Esophagus muscularis mucosa (tissue), 4 donors: ENCODE measurements at regions not wholly inside any gene's neighbourhood (a gene's known extent, or its start where the extent isn't known, plus 50 kb on each side); places are given as distances from the start of the nearest gene placed in this dataset.

Source experiments
- DNase-seq: peaks from one replicate; pipeline ENCODE4 v3.0.0-alpha.2; 2017; ENCODE audit errors: extremely low spot score
- H3K27ac ChIP-seq, 4 donors: fragments of 200-600 bp; sonication (generic); replicated peaks in 1 of 4; 1 replicate in 3 of 4; 2 replicates in 1 of 4; pipeline ENCODE4 v1.5.1; 2016 to 2019; ENCODE audit warnings: mild to moderate bottlenecking in 1 of 4
- H3K27me3 ChIP-seq, 4 donors: fragments of 200-600 bp; sonication (generic); one replicate each; pipeline versions ENCODE4 v1.5.1 to v1.6.0; 2016 to 2019
- H3K36me3 ChIP-seq, 4 donors: fragments of 200-600 bp; sonication (generic); one replicate each; pipeline ENCODE4 v1.5.1; 2016 to 2019
- H3K4me1 ChIP-seq, 4 donors: fragments of 200-600 bp; sonication (generic); one replicate each; pipeline ENCODE4 v1.5.1; 2016 to 2019
- H3K4me3 ChIP-seq, 4 donors: fragments of 200-600 bp; sonication (generic); 1 replicate in 2 of 4; 2 replicates in 2 of 4; pipeline ENCODE4 v1.5.1; 2016 to 2019; ENCODE audit warnings: mild to moderate bottlenecking in 4 of 4, moderate library complexity in 1 of 4
- H3K9me3 ChIP-seq, 4 donors: fragments of 200-600 bp; sonication (generic); 1 replicate in 3 of 4; 2 replicates in 1 of 4; pipeline ENCODE4 v1.5.1; 2016 to 2019
- EP300 ChIP-seq: sonication (generic); formaldehyde crosslinking; IDR thresholded peaks from one replicate; pipeline ENCODE4 v1.6.1; 2017; ENCODE audit warnings: antibody characterized with exemption
- POLR2A ChIP-seq: fragments of 450-650 bp; IDR thresholded peaks from one replicate; pipeline ENCODE4 v1.6.1; 2017; ENCODE audit warnings: antibody characterized with exemption, moderate library complexity, mild to moderate bottlenecking, low read depth
- POLR2AphosphoS5 ChIP-seq, 2 donors: sonication (generic); formaldehyde crosslinking; IDR thresholded peaks; one replicate each; pipeline ENCODE4 v1.6.1; 2017; ENCODE audit warnings: antibody characterized with exemption in 2 of 2
- WGBS: methylation state at CpG from one replicate; pipeline ENCODE4 v1.1.5; 2018; 5-methylcytosine and 5-hydroxymethylcytosine counted together
- intact Hi-C: fragments of 100-400 bp; cut with DNase I; formaldehyde crosslinking; loops from one replicate; pipeline ENCODE4 v1.15.1; 2023
- TF ChIP-seq, protein P1 (sequence below), 3 experiments: fragments of 200-600 bp in 2 of 3; fragments of 450-650 bp in 1 of 3; sonication (generic) in 2 of 3; IDR thresholded peaks; one replicate each; pipeline ENCODE4 v1.5.1; 2017 to 2019; ENCODE audit warnings: antibody characterized with exemption in 3 of 3, mild to moderate bottlenecking in 2 of 3, moderate library complexity in 1 of 3

DNA sequence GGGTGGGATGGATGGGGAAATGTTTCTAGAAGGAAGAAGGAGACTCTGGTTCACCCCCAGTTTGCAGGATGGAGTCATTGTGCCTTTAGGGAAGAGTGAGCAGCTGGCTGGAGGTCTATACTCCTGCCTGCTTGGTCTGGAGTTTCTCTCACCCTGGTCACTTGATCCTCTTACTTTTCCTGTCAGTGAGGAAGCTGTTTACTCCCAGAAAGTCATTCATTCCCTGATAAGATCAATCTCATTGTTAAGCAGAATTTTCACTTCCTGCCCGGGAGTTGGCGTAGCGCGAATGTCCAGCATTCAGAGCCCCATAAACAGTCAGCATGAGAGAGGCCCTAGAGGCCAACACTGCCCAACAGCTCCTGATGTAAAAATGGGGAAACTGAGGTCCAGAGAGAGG lies 70.4 kb upstream of the SIRPA start:
- WGBS = 70% methylated on average over 4 of the region's 4 CpGs
- intact Hi-C loops = no loop called here
- H3K27ac ChIP-seq = no peak overlapping the region
- peaks cover 0 to 19% (median 5%) of the 10 kb centered on the region in 4 donors for H3K9me3 ChIP-seq
- H3K36me3 ChIP-seq = no peaks in the 10 kb centered on the region
- H3K4me1 ChIP-seq = peaks cover 2 to 15% (median 6%) of the 10 kb centered on the region in 4 donors
- TF ChIP-seq, protein P1, sequence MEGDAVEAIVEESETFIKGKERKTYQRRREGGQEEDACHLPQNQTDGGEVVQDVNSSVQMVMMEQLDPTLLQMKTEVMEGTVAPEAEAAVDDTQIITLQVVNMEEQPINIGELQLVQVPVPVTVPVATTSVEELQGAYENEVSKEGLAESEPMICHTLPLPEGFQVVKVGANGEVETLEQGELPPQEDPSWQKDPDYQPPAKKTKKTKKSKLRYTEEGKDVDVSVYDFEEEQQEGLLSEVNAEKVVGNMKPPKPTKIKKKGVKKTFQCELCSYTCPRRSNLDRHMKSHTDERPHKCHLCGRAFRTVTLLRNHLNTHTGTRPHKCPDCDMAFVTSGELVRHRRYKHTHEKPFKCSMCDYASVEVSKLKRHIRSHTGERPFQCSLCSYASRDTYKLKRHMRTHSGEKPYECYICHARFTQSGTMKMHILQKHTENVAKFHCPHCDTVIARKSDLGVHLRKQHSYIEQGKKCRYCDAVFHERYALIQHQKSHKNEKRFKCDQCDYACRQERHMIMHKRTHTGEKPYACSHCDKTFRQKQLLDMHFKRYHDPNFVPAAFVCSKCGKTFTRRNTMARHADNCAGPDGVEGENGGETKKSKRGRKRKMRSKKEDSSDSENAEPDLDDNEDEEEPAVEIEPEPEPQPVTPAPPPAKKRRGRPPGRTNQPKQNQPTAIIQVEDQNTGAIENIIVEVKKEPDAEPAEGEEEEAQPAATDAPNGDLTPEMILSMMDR (IDR thresholded peaks at IDR 0.05) = no peak
- no peak for TF ChIP-seq EP300
- no peak for TF ChIP-seq POLR2A
- TF ChIP-seq POLR2AphosphoS5 (IDR thresholded peaks at IDR 0.05) = no peak
- no peak for DNase-seq
- H3K27me3 ChIP-seq = no peaks in the 10 kb centered on the region
- H3K4me3 ChIP-seq = no peak overlapping the region

DNA sequence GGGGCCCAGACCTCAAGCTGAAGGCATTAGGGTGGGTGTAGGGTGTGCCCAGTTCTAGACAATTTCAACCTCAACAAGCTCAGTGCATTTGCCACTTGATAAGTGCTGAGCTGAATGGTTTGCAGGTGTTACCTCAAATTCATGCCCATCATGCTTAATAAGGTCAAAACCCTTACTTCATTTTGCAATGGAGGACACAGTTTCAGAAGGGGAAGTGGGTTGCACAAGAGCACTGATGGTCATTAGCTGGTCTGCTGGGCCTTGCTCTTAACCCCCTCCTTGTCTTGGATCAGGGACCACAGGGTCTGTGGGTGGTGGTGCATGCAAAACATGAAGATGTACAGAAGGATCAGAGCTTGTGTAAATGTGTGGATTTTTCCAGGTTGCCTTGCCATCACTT lies 71.0 kb upstream of the SIRPA start:
- intact Hi-C loops = no loop called here
- H3K36me3 ChIP-seq = no peaks in the 10 kb centered on the region

DNA sequence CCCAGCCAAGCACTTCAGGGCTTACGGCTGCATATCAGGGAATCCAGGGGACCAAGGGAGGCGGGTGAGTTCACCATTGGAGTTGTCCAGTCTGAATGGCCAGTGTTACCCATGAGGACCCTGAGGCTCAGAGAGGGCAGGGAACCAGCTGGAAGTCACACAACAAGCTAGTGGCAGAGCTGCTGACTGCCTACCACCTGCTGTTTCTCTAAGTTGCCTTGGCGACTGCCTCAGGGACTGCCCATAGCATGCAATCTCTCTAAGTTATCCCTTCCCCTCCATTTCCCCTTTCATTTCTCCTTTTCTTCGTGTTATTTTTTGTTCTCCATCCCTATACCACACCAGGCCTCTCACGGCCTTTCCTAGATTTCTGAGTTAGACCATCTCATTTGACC lies 71.8 kb upstream of the SIRPA start:
- intact Hi-C loops = no loop called here
- no peak for DNase-seq
- TF ChIP-seq, protein P1 (IDR thresholded peaks at IDR 0.05) = no peak
- TF ChIP-seq EP300 = no peak
- TF ChIP-seq POLR2A = no peak
- TF ChIP-seq POLR2AphosphoS5 (IDR thresholded peaks at IDR 0.05) = no peak
- 79% methylated on average over 3 of the region's 5 CpGs for WGBS
- peaks cover 0 to 19% (median 5%) of the 10 kb centered on the region in 4 donors for H3K9me3 ChIP-seq
- no peaks in the 10 kb centered on the region for H3K36me3 ChIP-seq
- no peak overlapping the region for H3K27ac ChIP-seq
- H3K4me1 ChIP-seq = peaks cover 0 to 7% (median 3%) of the 10 kb centered on the region in 4 donors
- no peaks in the 10 kb centered on the region for H3K27me3 ChIP-seq
- no peak overlapping the region for H3K4me3 ChIP-seq

More for the DNA sequence above, 71.0 kb upstream of the SIRPA start:
- no peaks in the 10 kb centered on the region for H3K27me3 ChIP-seq
- no peak for DNase-seq
- no peak overlapping the region for H3K4me3 ChIP-seq
- H3K27ac ChIP-seq = no peak overlapping the region
- H3K4me1 ChIP-seq = peaks cover 0 to 9% (median 3%) of the 10 kb centered on the region in 4 donors
- TF ChIP-seq POLR2A (no peak), EP300 (no peak), POLR2AphosphoS5 (IDR thresholded peaks at IDR 0.05) (no peak)
- TF ChIP-seq, protein P1 (IDR thresholded peaks at IDR 0.05) = no peak
- peaks cover 0 to 19% (median 5%) of the 10 kb centered on the region in 4 donors for H3K9me3 ChIP-seq

DNA sequence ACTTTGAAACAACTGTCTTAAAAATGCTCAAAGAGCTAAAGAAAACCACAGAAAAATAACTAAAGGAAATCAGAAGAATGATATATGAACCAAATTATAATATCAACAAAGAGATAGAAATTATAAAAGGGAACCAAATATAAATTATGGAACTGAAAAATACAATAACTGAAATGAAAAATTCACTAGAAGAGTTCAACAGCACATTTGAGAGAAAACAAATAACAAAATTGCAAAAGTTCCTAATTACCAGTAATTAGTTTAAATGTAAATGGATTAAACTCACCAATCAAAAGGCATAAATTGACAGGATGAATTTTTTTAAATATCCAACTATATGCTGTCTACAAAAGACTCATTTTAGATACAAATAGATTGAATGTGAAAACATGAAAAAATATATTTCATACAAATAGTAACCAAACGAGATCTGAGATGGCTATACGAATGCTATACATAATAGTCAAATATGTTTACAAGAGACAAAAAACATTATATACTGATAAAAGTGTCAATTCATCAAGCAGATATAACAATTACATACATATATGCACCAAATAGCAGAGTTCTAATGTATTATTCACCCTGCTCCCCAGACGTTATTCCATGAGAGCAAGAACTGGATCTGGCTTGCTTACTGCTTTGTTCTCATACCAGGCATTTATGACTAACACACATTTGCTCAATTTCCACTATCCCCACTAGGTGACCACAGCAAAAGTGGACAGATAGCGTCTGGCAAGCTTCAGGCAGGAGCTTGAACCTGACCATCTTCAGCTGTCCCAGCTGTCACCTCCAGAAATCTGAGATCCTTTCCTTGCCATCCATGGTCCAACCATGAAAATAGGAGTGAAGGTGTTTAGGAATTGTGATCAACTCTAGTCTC lies 72.4 kb upstream of the SIRPA start:
- 91% methylated on average over 4 of the region's 4 CpGs for WGBS

More for the DNA sequence above, 72.4 kb upstream of the SIRPA start:
- intact Hi-C loops = no loop called here
- peaks cover 0 to 19% (median 5%) of the 10 kb centered on the region in 4 donors for H3K9me3 ChIP-seq
- no peak overlapping the region for H3K4me3 ChIP-seq
- no peak overlapping the region for H3K27ac ChIP-seq
- TF ChIP-seq, protein P1 (IDR thresholded peaks at IDR 0.05) = no peak
- TF ChIP-seq POLR2A (no peak), EP300 (no peak), POLR2AphosphoS5 (IDR thresholded peaks at IDR 0.05) (no peak)
- H3K27me3 ChIP-seq = no peaks in the 10 kb centered on the region
- H3K36me3 ChIP-seq = no peaks in the 10 kb centered on the region
- DNase-seq = no peak
- H3K4me1 ChIP-seq = peaks cover 2 to 12% (median 7%) of the 10 kb centered on the region in 4 donors
